Right lobe of liver (tissue), 4 donors: ENCODE measurements at regions not wholly inside any gene's neighbourhood (a gene's known extent, or its start where the extent isn't known, plus 50 kb on each side); places are given as distances from the start of the nearest gene placed in this dataset.

ENCODE experiments used
- CTCF ChIP-seq, 4 donors: fragments of 200-600 bp in 3 of 4; fragments of 450-650 bp in 1 of 4; IDR thresholded peaks; one replicate each; pipeline versions ENCODE4 v1.5.1 to v1.8.0; 2016 to 2022; ENCODE audit warnings: antibody characterized with exemption in 4 of 4, mild to moderate bottlenecking in 2 of 4
- POLR2A ChIP-seq: fragments of 450-650 bp; IDR thresholded peaks from one replicate; pipeline ENCODE4 v1.6.1; 2017; ENCODE audit warnings: antibody characterized with exemption, mild to moderate bottlenecking
- donor health status: DM: no; HTN: no; CAD: no.
- donor health status: DM: no; HTN: no; CAD: no.
- donor health status: DM: no; HTN: yes; CAD: no.

GRCh38 chr5:124831687-124832240, 85.3 kb upstream of the ZNF608 start:
- TF ChIP-seq CTCF (IDR thresholded peaks at IDR 0.05) (no peak), POLR2A (no peak)
